ENCODE measurements at regions not wholly inside any gene's neighbourhood (a gene's known extent, or its start where the extent isn't known, plus 50 kb on each side); places are given as distances from the start of the nearest gene placed in this dataset.

GRCh38 chr9:126024581-126025230 lies 277.5 kb downstream of the PBX3 start:
- TF ChIP-seq TAF1 (IDR thresholded peaks at IDR 0.05; ENCODE audit: borderline replicate concordance, insufficient read depth, low read length), result no peak
- TF ChIP-seq POLR2AphosphoS5 (IDR thresholded peaks at IDR 0.05; ENCODE audit: low read depth, low read length), result no peak
- no peak for TF ChIP-seq REST (IDR thresholded peaks at IDR 0.05; ENCODE audit: insufficient read depth in 1 of 2, low read depth in 2 of 2, low read length in 2 of 2)
- no peak for TF ChIP-seq SIN3A (IDR thresholded peaks at IDR 0.05; ENCODE audit: borderline replicate concordance, insufficient read depth, low read length)

All from PFSK-1 (cell line).